Embryonic facial prominence (tissue), 1 donor: ENCODE measurements at regions not wholly inside any gene's neighbourhood (a gene's known extent, or its start where the extent isn't known, plus 50 kb on each side); places are given as distances from the start of the nearest gene placed in this dataset.

Experiments used
- DNase-seq: peaks from one replicate; pipeline ENCODE4 v3.0.0-alpha.2; 2016; ENCODE audit errors: extremely low spot score

DNA sequence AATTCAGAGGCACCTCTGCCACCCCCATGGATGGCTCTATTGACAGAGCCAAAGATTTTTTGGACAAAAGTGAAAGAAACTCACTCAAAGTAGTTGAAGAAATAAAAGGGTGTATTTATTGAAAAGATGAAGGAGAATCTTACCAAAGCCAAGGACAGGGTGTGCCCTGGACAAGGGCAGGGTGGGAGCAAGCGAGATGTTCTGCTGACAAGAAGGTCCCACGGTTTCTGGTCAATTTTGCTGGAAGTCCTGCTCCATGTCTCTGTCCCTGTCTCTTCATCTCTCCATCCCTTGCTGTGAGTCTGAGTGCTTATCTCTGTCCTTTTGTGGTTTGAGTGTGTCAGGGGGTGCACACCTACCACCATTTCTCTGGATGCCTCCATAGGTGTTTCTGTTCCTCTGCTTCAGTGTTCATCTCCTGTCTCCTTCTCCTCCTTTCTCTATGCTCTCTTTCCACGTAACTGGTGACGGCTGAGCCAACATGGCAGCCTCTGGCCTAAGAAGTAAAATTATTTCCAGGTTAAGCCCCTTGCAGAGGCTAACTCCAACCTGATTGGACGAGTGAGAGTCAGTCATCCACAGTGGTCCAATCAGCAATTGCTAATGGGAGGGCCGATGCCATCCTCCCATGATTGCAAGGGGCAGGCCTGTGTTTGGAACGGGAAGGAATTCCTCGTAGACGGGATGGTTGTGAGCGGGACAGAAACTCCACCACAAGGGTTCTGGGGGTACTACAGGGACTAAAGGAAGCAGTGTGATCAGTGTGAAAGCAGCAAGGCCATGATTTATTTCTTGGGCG lies 502.1 kb upstream of the CDH4 start:
- no peak for DNase-seq

DNA sequence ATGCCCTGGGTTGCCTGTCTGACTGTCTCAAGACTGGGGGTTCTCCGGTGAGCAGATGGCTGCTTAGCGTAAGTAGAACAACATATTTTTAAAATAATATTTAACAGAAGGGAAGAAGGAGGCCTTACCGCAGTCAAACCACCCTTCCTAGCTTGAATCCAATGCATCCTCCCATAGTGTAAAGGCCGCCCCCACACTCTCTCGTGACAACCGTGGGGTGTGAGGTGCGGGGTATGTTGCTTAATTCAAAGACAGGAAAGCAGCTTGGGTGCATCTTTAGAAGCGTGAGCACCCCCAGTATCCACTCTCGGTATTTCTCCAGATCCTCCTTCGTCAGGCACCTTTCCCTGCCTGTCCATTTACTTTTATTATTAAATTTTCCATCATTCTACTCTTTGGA lies 501.2 kb upstream of the CDH4 start:
- no peak for DNase-seq

GRCh38 chr20:60751826-60752225 lies 500.2 kb upstream of the CDH4 start:
- no peak for DNase-seq

- DNase-seq = no peak
Measured at GRCh38 chr20:60752741-60753420, 499.2 kb upstream of the CDH4 start.

DNA sequence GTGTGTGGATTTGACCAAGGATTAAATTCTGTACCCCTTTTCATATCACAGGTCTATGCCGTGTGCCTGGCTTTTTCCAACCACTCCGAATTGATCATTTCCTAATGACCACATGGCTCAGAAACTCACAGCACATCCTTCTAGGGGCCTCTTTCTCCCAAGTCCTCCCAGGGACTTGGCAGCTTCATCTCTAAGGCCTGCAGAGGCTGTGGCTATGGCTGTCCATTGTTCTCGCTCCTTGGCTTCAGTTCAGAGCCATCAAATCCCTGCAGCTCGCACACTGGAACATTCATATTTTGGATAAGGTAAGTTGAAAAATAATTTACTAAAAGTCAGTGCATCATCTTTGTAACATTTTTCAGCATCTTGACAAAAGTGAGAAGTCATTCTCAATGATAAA lies 497.2 kb upstream of the CDH4 start:
- DNase-seq = no peak

DNA sequence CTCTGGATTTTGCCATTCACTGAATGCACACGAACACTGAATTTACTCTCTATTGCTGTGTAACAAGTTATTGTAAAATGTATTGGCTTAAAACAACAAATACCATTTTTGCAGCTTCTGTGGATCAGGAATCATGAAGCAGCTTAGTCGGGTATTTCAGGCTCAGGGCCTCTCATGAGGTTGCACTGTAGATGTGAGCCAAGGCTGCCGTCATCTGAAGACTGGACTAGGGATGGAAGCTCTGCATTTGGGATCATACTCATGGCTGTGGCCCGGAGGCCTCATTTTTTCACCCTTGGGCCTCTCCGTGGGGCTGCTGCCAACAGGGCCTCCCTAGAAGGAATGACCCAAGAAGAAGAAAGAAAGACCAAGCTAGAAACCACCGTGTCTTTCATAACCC lies 492.4 kb upstream of the CDH4 start:
- no peak for DNase-seq

DNA sequence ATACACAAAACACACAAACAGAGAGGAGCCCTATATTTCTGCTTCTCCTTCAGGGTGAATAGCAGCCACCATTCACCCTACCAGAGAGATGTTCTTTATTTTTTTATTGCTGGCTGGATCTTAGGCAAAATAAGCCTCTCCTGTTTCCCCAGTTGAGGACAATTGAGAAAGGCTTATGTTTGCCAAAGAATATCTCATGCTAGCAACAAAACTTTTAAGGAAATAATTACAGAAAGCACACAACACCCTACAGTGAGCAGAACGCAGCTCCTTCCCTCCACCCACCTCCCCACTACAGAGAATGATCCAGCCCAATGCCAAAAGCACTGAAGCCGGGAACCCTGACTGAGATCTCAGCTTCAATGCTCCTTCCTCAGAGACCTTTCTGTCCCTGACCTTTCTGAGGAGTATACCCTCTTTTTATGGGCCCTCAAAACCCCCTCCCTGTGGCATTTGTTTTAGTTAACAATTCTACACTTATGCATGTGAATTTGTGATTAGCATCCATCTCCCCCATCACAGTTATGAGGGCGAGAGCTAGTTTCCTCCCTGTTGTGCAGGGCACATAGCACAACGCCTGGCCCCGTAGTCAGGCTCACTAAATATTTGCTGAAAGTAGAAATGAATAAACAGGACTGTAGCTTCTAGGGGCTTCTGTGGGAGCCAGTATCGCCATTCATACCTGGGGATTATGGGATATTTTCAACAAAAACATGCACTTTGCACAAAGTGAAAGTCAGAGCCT lies 491.6 kb upstream of the CDH4 start:
- no peak for DNase-seq

- no peak for DNase-seq
Measured at GRCh38 chr20:60761056-60761455, 491.0 kb upstream of the CDH4 start.

DNA sequence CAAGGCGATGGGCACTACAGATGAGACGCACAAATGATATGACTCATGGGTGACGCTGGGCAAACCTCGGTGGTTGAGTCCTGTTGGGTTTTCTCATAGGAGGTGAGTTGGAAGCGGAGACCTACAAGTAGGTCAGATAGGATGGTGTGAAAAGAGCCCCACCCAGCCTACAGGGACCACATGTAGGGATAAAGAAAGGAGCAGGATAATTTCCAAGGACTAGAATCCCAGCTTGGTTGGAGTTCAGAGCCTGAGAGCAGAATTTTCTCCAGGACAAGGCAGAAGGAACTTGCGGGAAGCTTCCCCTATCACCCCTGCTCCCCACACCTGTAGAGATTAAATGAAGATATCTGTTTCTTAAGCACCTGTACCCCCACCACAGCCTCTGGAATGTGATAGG lies 489.7 kb upstream of the CDH4 start:
- no peak for DNase-seq

GRCh38 chr20:60764328-60764727 lies 487.7 kb upstream of the CDH4 start:
- DNase-seq = no peak

GRCh38 chr20:60764771-60765170 lies 487.3 kb upstream of the CDH4 start:
- no peak for DNase-seq

- DNase-seq = no peak
Measured at GRCh38 chr20:60765821-60766403, 486.1 kb upstream of the CDH4 start.

DNA sequence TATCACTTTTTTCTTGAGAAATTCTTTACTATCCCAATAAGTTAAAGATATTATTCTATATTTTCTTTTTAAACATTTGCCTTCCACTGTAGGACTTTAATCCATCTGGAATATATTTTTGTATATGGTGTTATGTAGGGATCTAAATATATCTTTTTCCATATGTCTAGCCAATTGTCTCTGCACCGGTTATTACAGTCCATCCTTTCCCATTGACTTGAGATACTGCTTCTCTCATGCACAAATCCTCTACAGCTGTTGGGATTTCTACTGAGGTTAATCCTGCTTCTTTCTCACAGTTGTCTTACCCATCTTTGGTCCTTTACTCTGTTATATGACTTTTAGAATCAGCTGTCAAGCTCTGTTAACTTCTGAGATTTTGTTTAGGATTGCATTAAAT lies 483.8 kb upstream of the CDH4 start:
- no peak for DNase-seq

- no peak for DNase-seq
Measured at GRCh38 chr20:60780388-60781025, 471.6 kb upstream of the CDH4 start.

DNA sequence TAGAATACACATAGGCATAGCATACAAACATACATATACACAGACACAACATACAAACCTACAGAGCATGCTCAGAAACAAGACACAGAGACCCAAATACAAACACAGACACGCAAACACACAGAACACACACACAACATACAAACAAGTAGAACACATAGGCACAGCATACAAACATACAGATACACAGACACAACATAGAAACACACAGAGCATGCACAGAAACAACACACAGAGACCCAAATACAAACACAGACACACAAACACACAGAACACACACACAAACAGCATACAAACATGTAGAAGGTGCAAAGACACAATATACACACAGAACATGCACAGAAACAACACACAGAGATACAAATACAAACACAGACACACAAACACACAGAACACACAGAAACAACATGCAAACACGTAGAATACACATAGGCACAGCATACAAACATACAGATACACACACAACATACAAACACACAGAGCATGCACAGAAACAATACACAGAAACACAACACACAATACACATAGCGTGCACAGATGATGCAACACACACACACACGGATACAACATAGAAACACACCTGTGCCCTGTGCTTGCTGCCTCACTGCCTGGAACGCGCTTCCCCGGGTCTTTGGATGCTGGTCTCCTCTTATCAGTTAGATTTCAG lies 469.0 kb upstream of the CDH4 start:
- DNase-seq = no peak

GRCh38 chr20:60785301-60785700 lies 466.8 kb upstream of the CDH4 start:
- DNase-seq = no peak

DNA sequence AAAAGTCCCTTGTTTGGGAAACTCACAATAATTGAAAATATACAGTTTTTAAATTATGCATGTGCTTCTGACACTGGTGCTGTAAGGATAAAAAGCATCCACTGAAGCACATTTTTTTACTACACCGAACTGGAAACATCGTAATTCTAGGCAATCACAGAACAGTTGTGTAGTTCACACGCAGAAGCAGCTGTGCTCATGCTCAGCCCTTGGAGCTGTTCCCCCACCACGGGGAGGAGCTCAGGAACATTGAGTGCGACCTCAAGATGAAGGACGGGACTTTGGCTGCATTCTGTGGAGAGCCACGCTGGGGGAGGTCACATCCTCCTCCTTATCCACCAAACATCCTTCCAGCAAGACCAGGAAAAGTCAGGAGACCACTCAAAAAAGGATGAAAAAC lies 466.3 kb upstream of the CDH4 start:
- DNase-seq = no peak

DNA sequence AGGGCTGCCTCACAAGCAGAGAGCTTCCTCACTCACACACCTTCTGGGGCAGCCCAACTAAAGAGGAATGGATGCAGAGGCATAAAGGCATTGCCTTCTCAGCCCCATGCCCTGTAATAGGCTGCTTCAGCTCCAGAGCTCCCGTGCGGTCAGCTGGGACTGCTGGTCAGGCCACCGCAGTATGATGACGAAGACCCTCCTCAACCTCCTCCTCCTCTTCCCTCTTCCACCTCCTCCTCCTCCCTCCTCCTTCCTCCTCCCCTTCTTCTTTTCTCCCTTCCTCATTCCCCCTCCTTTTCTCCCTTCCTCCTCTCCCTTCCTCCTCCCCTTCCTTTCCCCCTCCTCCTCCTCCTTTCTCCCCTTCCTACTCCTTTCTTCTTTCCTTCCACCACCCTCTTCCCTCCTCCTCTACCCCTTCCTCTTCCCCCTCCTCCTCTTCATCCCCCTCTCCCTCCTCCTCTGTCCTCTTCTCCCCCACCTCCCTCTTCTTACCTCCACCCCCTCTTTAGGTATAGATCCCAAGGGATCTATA lies 465.3 kb upstream of the CDH4 start:
- DNase-seq = no peak

- no peak for DNase-seq
Measured at GRCh38 chr20:60787276-60787675, 464.8 kb upstream of the CDH4 start.

GRCh38 chr20:60788070-60788469 lies 464.0 kb upstream of the CDH4 start:
- no peak for DNase-seq

- DNase-seq = no peak
Measured at GRCh38 chr20:60789399-60789798, 462.7 kb upstream of the CDH4 start.
